BE2C (cell line): ENCODE measurements at regions not wholly inside any gene's neighbourhood (a gene's known extent, or its start where the extent isn't known, plus 50 kb on each side); places are given as distances from the start of the nearest gene placed in this dataset.

Source experiments
- DNase-seq: peaks from one replicate; pipeline ENCODE4 v3.0.0-alpha.2; 2020
- H3K27me3 ChIP-seq: fragments of 250-450 bp; sonication (Bioruptor Pico); 2 replicates; pipeline ENCODE4 v1.5.1; 2020; ENCODE audit warnings: mild to moderate bottlenecking
- H3K36me3 ChIP-seq: fragments of 250-450 bp; sonication (Bioruptor Pico); 2 replicates; pipeline ENCODE4 v1.5.1; 2020; ENCODE audit warnings: mild to moderate bottlenecking
- H3K4me1 ChIP-seq: fragments of 250-450 bp; sonication (Bioruptor Pico); 2 replicates; pipeline ENCODE4 v1.5.1; 2020
- H3K4me3 ChIP-seq: 2 replicates; pipeline ENCODE4 v1.5.1; 2011; ENCODE audit warnings: low read depth, low read length
- H3K9me3 ChIP-seq: fragments of 250-450 bp; sonication (Bioruptor Pico); 2 replicates; pipeline ENCODE4 v1.5.1; 2020
- CTCF ChIP-seq: IDR thresholded peaks from 2 replicates; pipeline ENCODE4 v1.5.1; 2012; ENCODE audit warnings: mild to moderate bottlenecking, low read depth, low read length

DNA sequence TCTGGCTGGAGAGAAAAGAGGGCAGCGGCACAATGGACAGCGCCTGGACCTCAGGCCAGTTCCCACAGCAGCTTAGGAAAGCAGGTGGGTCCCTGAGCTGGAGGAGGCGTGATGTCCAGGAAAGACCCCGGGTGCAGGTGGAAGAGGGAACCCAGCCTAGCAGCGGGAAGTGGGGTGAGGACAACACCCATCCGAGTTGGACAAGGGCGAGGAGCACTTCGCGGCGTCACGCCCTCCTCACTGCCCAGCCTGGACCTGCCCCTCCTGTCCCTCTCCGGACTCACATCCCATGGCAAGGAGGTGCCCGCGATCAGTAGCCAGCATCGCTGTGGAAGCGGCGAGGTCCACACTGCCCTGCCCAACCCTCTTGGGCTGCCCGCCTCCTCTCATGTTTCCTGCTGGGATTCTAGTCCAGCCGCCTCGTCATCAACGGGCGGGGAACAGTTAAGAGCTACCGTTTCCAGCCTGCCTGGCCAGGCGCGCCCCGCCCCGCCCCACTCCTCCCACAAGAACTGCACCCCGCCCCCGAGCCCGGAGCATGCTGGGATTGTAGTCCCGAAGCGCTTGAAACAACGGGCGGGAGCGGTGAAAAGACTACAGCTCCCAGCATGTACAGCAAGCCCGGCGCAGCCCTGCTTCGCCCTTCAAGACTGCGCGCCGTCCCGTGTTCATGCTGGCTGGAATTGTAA, 930.6 kb upstream of the ZNF722 start:
- Histone ChIP-seq H3K4me3 (no peak overlapping the region), H3K36me3 (no peaks in the 10 kb centered on the region), H3K27me3 (no peaks in the 10 kb centered on the region), H3K9me3 (no peaks in the 10 kb centered on the region; the same call in 1 of the 2 replicates), H3K4me1 (no peaks in the 10 kb centered on the region)
- DNase-seq, result peak; percentile 65
- no peak for TF ChIP-seq CTCF

DNA sequence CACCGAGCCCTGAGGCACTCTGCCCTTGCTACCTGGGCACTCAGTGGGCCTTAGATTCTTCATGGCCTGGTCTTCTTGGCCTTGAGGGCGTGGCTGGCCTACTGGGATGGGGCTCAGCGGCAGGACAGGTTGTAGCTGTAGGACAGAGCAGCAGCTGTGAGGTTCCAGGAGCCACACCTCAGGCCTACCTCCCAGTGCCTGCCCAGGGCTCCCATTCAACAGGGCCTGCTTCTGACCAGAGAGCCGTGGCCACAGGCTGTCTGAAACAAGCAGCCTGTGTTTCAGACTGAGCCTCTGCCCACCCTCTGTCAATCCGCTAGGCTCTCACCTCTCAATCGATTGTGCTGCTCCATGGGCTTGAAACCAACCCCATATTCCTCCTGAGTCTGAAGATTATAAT, 928.0 kb upstream of the ZNF722 start:
- H3K36me3 ChIP-seq, result no peaks in the 10 kb centered on the region
- H3K9me3 ChIP-seq, result no peaks in the 10 kb centered on the region; the same call in 1 of the 2 replicates

DNA sequence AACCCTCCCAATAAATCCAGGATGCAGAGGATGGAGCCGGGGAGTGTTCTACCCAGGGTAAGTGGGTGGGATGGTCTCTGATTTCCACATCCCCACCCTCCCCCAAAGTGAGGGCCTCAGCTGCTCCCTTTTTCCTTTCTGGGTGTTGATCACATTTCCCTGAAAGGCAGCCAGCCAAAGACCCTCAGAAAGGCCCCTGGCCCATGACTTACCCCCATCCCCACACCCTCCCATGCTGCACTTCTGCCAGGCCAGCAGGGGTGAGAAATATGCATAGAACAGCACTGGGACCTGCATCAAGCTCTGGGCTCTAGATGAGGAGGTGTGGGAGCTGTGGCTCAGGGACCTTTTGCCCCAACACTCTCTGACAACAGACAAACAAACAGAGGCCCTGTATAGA, 927.3 kb upstream of the ZNF722 start:
- Histone ChIP-seq H3K9me3 (no peaks in the 10 kb centered on the region; the same call in 1 of the 2 replicates), H3K36me3 (no peaks in the 10 kb centered on the region), H3K27me3 (no peaks in the 10 kb centered on the region), H3K4me3 (no peak overlapping the region), H3K4me1 (no peaks in the 10 kb centered on the region)
- no peak for TF ChIP-seq CTCF
- no peak for DNase-seq

More for the DNA sequence above, 928.0 kb upstream of the ZNF722 start:
- no peak for DNase-seq
- Histone ChIP-seq H3K4me1 (no peaks in the 10 kb centered on the region), H3K27me3 (no peaks in the 10 kb centered on the region), H3K4me3 (no peak overlapping the region)
- no peak for TF ChIP-seq CTCF

DNA sequence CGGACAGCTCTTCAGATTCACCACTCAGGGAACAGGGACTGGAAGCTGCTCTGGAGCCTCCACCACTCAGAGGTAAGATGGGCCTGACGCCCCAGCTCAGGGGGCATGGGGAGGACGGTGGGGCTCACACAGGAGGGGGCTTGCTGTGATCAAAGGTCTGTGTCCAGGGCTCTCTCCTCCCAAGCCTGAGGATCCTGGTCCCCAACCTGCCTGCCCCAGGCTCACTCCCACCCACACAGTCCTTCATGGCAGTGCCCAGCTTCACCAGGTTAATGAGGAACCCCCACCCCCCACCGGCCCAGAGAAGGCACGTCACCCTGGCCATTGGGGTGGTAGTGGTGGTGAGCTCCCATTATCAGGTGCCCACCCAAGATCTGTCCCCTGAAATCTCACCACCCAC, 926.7 kb upstream of the ZNF722 start:
- Histone ChIP-seq H3K27me3 (no peaks in the 10 kb centered on the region), H3K4me1 (no peaks in the 10 kb centered on the region), H3K9me3 (no peaks in the 10 kb centered on the region; the same call in 1 of the 2 replicates), H3K36me3 (no peaks in the 10 kb centered on the region), H3K4me3 (no peak overlapping the region)
- TF ChIP-seq CTCF, result no peak
- DNase-seq, result no peak

GRCh38 chr7:63072806-63073205, 925.8 kb upstream of the ZNF722 start:
- H3K9me3 ChIP-seq, result no peaks in the 10 kb centered on the region; the same call in 1 of the 2 replicates
- H3K4me3 ChIP-seq, result no peak overlapping the region
- TF ChIP-seq CTCF, result no peak
- DNase-seq, result no peak
- no peaks in the 10 kb centered on the region for H3K36me3 ChIP-seq
- H3K27me3 ChIP-seq, result no peaks in the 10 kb centered on the region
- H3K4me1 ChIP-seq, result no peaks in the 10 kb centered on the region

- no peak for TF ChIP-seq CTCF
- Histone ChIP-seq H3K4me3 (no peak overlapping the region), H3K36me3 (no peaks in the 10 kb centered on the region), H3K9me3 (no peaks in the 10 kb centered on the region; the same call in 1 of the 2 replicates), H3K27me3 (no peaks in the 10 kb centered on the region), H3K4me1 (no peaks in the 10 kb centered on the region)
- DNase-seq, result no peak
Observed at GRCh38 chr7:63073286-63073685, 925.4 kb upstream of the ZNF722 start.
